ENCODE measurements at regions not wholly inside any gene's neighbourhood (a gene's known extent, or its start where the extent isn't known, plus 50 kb on each side); places are given as distances from the start of the nearest gene placed in this dataset.

DNA sequence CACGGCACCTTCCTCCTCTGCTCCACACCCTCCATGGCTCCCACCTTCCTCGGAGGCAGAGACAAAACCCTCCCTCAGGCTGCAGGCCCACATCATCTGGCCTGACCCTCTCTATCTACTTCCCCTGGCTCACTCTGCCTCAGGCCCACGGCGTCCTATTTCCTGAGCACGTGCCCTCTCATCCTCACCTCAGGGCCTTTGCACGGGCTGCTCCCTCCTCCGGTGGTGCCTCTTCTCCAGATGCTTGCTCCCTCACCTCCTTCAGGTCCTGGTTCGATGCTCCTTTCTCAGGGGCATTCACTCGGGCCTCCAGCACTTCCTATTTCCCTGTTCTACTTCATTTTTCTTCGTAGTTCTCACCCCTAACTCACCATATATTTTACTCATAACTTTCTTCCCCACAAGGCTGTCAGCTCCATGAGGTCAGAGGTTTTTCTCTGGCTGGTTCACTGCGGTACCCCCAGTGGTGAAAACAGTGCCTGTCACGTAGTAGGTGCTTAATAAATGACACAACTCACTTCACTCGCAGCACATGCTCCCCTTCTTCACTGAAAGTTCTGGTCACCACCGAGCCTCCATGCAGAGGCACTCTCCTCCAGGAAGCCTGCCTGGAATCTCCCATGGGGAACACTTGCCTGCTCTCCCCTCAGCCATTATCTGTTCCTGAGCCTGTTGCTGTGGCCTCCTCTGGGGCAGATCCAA lies 130.7 kb downstream of the WNT7A start:
- TF ChIP-seq, protein P1, sequence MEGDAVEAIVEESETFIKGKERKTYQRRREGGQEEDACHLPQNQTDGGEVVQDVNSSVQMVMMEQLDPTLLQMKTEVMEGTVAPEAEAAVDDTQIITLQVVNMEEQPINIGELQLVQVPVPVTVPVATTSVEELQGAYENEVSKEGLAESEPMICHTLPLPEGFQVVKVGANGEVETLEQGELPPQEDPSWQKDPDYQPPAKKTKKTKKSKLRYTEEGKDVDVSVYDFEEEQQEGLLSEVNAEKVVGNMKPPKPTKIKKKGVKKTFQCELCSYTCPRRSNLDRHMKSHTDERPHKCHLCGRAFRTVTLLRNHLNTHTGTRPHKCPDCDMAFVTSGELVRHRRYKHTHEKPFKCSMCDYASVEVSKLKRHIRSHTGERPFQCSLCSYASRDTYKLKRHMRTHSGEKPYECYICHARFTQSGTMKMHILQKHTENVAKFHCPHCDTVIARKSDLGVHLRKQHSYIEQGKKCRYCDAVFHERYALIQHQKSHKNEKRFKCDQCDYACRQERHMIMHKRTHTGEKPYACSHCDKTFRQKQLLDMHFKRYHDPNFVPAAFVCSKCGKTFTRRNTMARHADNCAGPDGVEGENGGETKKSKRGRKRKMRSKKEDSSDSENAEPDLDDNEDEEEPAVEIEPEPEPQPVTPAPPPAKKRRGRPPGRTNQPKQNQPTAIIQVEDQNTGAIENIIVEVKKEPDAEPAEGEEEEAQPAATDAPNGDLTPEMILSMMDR (IDR thresholded peaks at IDR 0.05): no peak
- Histone ChIP-seq H3K9me3 (no peaks in the 10 kb centered on the region), H3K4me3 (no peak overlapping the region), H3K4me1 (no peaks in the 10 kb centered on the region), H3K27me3 (peaks cover 0 to 15% of the 10 kb centered on the region in 2 donors), H3K27ac (no peak overlapping the region), H3K36me3 (no peaks in the 10 kb centered on the region)
- DNase-seq: no peak
- intact Hi-C loops (cut with DNase I; ENCODE audit: low total_unique reads): no loop called here

DNA sequence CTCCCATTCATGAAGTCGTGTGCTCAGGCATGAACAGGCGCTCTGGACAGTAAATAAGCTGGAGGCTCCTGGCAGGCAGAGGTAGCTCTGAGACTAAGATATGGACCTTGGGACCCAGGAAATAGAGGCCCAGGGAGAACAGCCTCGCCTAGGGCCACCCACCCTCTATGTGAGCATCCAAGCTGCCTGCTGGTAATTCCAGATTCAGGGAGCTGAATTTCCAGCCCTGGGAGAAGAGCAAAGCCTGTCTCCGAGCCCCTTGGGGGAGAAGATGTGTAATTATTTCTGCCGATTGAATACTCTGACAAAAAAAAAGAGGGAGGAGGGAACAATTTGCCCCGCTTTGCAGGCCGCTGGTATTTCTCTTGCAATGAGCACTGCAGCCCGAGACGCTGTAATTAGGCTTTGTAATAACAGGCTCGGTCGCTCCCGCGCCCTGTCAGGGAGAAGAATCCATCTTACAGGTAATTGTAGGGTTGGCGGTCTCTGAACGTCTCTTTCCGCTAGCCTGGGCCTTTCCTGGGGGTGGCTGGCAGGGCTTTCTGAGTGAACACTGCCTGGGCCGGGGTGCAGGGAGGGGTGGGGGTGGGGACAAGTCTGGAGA lies 131.5 kb downstream of the WNT7A start:
- TF ChIP-seq, protein P1 (IDR thresholded peaks at IDR 0.05): no peak
- H3K27ac ChIP-seq: no peak overlapping the region
- intact Hi-C loops (cut with DNase I; ENCODE audit: low total_unique reads): no loop called here

DNA sequence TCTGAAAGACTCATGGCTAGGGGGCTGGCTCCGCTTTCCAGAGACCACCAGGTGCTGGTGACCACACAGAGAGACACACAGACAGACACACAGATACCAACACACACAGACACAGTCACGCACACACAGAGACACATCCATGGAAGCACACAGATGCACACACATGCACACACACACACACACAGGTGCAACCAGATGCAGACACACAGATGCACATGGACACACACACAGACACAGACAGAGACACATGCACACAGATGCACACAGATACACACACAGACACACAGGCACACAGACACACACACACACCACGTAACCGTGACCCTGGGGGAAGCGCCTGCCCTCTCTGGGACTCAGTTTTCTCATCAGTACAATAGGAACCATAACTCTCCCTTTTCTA lies 132.2 kb downstream of the WNT7A start:
- Histone ChIP-seq H3K27me3 (peaks cover 0 to 15% of the 10 kb centered on the region in 2 donors), H3K4me1 (no peaks in the 10 kb centered on the region), H3K4me3 (no peak overlapping the region), H3K36me3 (no peaks in the 10 kb centered on the region), H3K9me3 (peaks cover 0 to 4% (median 2%) of the 10 kb centered on the region in 3 donors), H3K27ac (no peak overlapping the region)
- TF ChIP-seq, protein P1 (IDR thresholded peaks at IDR 0.05): no peak
- intact Hi-C loops (cut with DNase I; ENCODE audit: low total_unique reads): no loop called here
- DNase-seq: no peak

More for the DNA sequence above, 131.5 kb downstream of the WNT7A start:
- no peak overlapping the region for H3K4me3 ChIP-seq
- no peaks in the 10 kb centered on the region for H3K9me3 ChIP-seq
- H3K36me3 ChIP-seq: no peaks in the 10 kb centered on the region
- H3K4me1 ChIP-seq: no peaks in the 10 kb centered on the region
- no peak for DNase-seq
- H3K27me3 ChIP-seq: peaks cover 0 to 15% of the 10 kb centered on the region in 2 donors

DNA sequence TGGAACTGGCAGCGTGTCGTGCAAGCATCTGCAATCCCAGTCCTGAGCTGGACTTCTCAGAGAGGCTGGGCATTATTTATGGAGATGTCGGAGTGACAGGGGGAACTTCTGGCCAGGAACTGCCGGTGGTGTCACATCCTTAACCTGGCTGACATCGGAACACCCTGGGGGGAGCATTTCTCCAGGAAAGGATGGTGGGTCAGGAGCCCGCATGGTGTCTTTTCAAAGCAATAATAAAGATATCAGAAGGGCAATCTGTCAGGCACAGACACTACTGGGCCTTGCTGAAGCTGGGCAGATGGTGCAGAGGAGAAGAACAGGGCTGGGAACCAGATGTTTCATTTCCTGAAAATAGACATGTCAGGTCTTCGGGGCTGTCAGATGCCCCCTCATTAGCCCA lies 133.5 kb downstream of the WNT7A start:
- Histone ChIP-seq H3K4me3 (no peak overlapping the region), H3K9me3 (peaks cover 0 to 11% (median 7%) of the 10 kb centered on the region in 3 donors), H3K27ac (no peak overlapping the region), H3K4me1 (no peaks in the 10 kb centered on the region), H3K27me3 (peaks cover 0 to 15% of the 10 kb centered on the region in 2 donors), H3K36me3 (no peaks in the 10 kb centered on the region)
- no peak for DNase-seq
- intact Hi-C loops (cut with DNase I; ENCODE audit: low total_unique reads): no loop called here
- TF ChIP-seq, protein P1 (IDR thresholded peaks at IDR 0.05): no peak

DNA sequence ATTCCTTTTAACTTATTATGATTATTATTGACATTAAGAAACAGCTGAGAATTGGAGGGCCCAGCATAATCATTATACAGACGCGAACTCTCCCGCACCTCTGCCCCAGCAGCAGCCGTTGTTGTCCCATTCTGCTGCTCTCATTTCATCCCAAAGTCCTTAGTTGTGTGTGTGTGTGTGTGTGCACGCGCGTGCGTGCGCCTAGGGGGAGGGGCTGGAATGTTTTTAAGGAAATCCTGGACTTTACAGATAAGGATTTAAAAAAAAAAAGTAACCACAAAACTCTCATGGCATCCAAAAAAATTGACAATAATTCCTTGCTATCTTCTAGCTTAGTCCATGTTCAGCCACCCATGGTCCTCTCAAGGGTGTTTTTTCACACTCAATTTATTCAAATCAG lies 134.2 kb downstream of the WNT7A start:
- Histone ChIP-seq H3K4me3 (no peak overlapping the region), H3K27me3 (peaks cover 0 to 15% of the 10 kb centered on the region in 2 donors), H3K27ac (no peak overlapping the region), H3K36me3 (no peaks in the 10 kb centered on the region), H3K4me1 (no peaks in the 10 kb centered on the region), H3K9me3 (peaks cover under 1 to 11% (median 9%) of the 10 kb centered on the region in 3 donors)
- no peak for DNase-seq
- intact Hi-C loops (cut with DNase I; ENCODE audit: low total_unique reads): no loop called here
- TF ChIP-seq, protein P1 (IDR thresholded peaks at IDR 0.05): no peak

Measured in tibial artery (tissue), 4 donors.